ENCODE measurements at regions not wholly inside any gene's neighbourhood (a gene's known extent, or its start where the extent isn't known, plus 50 kb on each side); places are given as distances from the start of the nearest gene placed in this dataset.

DNA sequence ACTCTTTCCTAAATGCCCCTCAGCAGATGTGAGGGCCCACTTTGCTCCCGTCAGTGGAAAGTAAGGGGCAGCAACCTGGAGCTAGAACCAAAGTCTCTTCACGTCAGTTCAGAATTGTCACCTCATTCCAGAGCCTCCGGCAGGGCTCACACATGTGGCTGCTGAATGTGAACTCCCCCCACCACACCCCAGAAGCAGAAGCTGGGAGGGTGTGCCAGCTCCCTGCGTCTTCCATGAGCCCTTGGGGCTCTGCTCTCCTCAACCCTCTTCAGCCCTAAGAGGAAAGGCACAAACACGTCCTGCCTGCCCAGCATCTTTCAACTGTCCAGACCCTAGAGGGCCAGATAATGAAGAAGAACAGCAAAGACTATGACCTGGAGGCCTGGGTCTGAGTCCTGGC, 105.3 kb downstream of the SALL1 start:
- TF ChIP-seq POLR2AphosphoS5 (IDR thresholded peaks at IDR 0.05; ENCODE audit: low read depth, low read length) (no peak), POLR2A (IDR thresholded peaks at IDR 0.05; ENCODE audit: low read depth, low read length) (no peak), PAX5 (IDR thresholded peaks at IDR 0.05; ENCODE audit: insufficient read depth, low read length, severe bottlenecking) (no peak), TAF1 (IDR thresholded peaks at IDR 0.05; ENCODE audit: low read depth, low read length) (no peak), POU2F2 (IDR thresholded peaks at IDR 0.05; ENCODE audit: low read depth, low read length) (no peak), SPI1 (IDR thresholded peaks at IDR 0.05; ENCODE audit: low read depth, low read length) (no peak)
